Cardiac muscle cell (in vitro differentiated cells and primary cell): ENCODE measurements at regions not wholly inside any gene's neighbourhood (a gene's known extent, or its start where the extent isn't known, plus 50 kb on each side); places are given as distances from the start of the nearest gene placed in this dataset.

ENCODE experiments used
- DNase-seq, 2 donors: peaks; one replicate each; pipeline versions ENCODE4 v3.0.0 to v3.0.0-alpha.2; 2010 to 2017; ENCODE audit warnings: low read depth in 1 of 2, low spot score in 1 of 2
- H3K27ac ChIP-seq: fragments of 200-600 bp; sonication (generic); 2 replicates; pipeline ENCODE4 v1.5.1; 2016
- H3K27me3 ChIP-seq: fragments of 200-600 bp; sonication (generic); 2 replicates; pipeline ENCODE4 v1.6.0; 2016; ENCODE audit warnings: control low read depth
- H3K36me3 ChIP-seq: fragments of 200-600 bp; sonication (generic); 2 replicates; pipeline ENCODE4 v1.5.1; 2016; ENCODE audit warnings: control low read depth
- H3K4me1 ChIP-seq: fragments of 200-600 bp; sonication (generic); 2 replicates; pipeline ENCODE4 v1.8.1; 2017; ENCODE audit warnings: low read depth, mild to moderate bottlenecking, mixed run types
- H3K4me3 ChIP-seq: fragments of 200-600 bp; sonication (generic); 2 replicates; pipeline ENCODE4 v1.5.1; 2016; ENCODE audit warnings: mild to moderate bottlenecking
- H3K9me3 ChIP-seq: fragments of 200-600 bp; sonication (generic); 2 replicates; pipeline ENCODE4 v1.5.1; 2017; ENCODE audit warnings: low read depth, mild to moderate bottlenecking, control low read depth
- CTCF ChIP-seq: IDR thresholded peaks from 2 replicates; pipeline ENCODE4 v1.5.1; 2012; ENCODE audit warnings: low read depth, mild to moderate bottlenecking, low read length

DNA sequence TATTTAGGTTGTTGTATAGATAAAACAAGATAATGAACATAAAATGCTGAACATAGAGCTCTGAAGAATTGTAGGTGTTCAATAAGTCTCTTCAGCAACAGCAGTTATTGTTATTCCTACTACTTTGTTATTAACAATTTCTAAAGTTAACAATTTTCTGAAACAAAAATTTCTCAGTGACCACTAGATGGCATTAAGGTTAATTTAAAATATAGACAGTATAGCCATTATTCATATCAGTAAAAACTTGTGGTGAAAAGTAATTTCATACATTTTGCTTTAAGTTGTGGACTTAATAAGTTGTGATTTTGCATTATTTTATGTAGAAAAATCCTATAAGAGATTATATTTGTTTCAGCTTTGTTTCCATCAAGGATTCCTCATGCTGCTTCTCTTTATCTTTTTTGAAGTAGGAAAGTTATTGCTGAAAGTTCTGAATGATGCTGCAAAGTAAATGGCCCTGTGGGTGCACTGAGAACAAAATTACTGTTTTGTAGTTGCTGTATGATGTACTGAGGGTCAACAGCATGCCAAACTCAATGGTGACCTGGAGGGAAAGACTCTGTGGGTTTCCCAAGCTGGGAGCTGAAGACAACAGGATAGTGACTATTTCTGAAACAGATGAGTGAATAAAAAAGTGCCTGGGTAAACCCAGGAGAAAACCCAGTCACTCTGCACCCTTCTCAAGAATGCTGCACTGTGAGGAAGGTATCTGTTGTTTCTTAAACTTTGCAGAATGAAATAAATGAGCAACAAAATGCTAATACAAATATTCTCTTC lies 253.6 kb downstream of the KIF20B start:
- peak in 1 of 2 donors; percentile 29 for DNase-seq
- Histone ChIP-seq H3K27ac (no peak overlapping the region), H3K9me3 (no peaks in the 10 kb centered on the region), H3K4me1 (no peaks in the 10 kb centered on the region), H3K36me3 (no peaks in the 10 kb centered on the region), H3K4me3 (no peak overlapping the region), H3K27me3 (no peaks in the 10 kb centered on the region)
- peak; percentile 37 for TF ChIP-seq CTCF

DNA sequence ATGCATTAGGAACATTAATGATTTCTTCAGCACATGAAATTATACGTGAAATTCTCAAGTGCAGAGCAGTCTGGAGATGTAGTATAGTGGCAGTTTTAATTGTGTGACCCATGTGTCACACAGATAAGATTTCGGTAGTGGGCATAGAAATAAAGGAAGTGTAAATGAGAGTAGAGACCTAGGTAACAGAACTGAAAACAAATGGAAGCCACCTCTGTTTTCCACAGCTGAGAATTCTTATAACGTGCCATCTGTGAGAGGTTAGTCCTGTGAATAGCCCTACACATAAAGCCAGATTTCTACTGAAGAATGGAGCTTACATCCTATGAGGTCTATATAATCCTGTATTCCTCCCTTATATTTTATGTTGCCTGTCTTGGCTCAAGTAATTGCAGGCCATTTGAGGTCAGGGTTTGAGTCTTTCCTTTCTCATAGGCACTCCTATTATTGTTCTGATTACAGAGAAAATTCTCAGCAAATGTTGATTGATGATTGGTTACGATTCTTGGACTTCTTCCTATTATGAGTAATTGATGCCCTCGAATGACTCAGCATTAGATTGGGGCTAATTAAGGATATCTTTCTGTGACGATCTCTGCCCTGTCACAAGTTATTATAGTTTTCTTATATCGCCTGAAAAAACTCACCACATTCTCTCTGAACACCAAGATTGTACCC lies 258.2 kb downstream of the KIF20B start:
- no peak for DNase-seq

DNA sequence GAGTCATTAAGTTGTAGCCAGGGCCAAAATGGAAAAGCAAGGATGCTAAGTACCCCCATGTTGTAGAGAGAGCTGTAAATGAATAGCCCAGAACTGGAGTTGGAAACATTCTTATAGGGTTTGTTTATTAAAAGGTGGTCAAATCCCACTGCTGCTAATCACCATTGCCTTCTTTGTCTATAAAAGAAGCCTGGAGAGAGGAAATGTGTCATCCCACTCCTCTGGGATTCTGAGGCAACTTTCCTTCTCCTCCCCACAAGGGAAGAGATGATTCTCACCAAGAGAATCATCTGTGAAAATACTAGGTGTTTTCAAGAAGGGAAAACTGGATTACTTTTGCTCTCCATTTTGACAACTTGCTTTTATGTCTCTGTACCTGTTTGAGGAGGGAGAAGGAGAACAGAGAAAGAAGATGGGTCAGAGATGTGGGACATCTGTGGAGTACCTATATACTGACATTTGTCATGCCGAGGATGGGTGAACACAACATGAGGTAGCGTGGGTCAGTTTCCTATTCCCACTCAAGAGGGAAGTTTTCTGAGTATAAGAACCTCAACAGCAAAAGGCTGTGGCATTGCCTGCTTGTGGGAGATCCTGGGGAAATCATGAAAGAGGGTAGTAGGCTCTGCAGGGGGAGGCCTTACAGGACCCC lies 262.2 kb downstream of the KIF20B start:
- Histone ChIP-seq H3K27ac (no peak overlapping the region), H3K9me3 (no peaks in the 10 kb centered on the region), H3K4me1 (no peaks in the 10 kb centered on the region), H3K27me3 (no peaks in the 10 kb centered on the region), H3K4me3 (no peak overlapping the region), H3K36me3 (no peaks in the 10 kb centered on the region)
- no peak for TF ChIP-seq CTCF
- DNase-seq: no peak

More for the DNA sequence above, 258.2 kb downstream of the KIF20B start:
- H3K9me3 ChIP-seq: no peaks in the 10 kb centered on the region
- H3K27me3 ChIP-seq: no peaks in the 10 kb centered on the region
- no peak overlapping the region for H3K27ac ChIP-seq
- H3K4me3 ChIP-seq: no peak overlapping the region
- no peaks in the 10 kb centered on the region for H3K36me3 ChIP-seq
- no peak for TF ChIP-seq CTCF
- no peaks in the 10 kb centered on the region for H3K4me1 ChIP-seq

GRCh38 chr10:89966211-89966610 lies 264.8 kb downstream of the KIF20B start:
- H3K27ac ChIP-seq: no peak overlapping the region
- no peaks in the 10 kb centered on the region for H3K27me3 ChIP-seq
- DNase-seq: no peak
- TF ChIP-seq CTCF: no peak
- no peaks in the 10 kb centered on the region for H3K9me3 ChIP-seq
- H3K4me1 ChIP-seq: no peaks in the 10 kb centered on the region
- no peaks in the 10 kb centered on the region for H3K36me3 ChIP-seq
- H3K4me3 ChIP-seq: no peak overlapping the region

- H3K4me3 ChIP-seq: no peak overlapping the region
- TF ChIP-seq CTCF: no peak
- no peak for DNase-seq
- no peak overlapping the region for H3K27ac ChIP-seq
- no peaks in the 10 kb centered on the region for H3K36me3 ChIP-seq
- no peaks in the 10 kb centered on the region for H3K4me1 ChIP-seq
- no peaks in the 10 kb centered on the region for H3K27me3 ChIP-seq
- no peaks in the 10 kb centered on the region for H3K9me3 ChIP-seq
Observed at GRCh38 chr10:89973326-89973725, 271.9 kb downstream of the KIF20B start.
